ENCODE measurements at regions not wholly inside any gene's neighbourhood (a gene's known extent, or its start where the extent isn't known, plus 50 kb on each side); places are given as distances from the start of the nearest gene placed in this dataset.

DNA sequence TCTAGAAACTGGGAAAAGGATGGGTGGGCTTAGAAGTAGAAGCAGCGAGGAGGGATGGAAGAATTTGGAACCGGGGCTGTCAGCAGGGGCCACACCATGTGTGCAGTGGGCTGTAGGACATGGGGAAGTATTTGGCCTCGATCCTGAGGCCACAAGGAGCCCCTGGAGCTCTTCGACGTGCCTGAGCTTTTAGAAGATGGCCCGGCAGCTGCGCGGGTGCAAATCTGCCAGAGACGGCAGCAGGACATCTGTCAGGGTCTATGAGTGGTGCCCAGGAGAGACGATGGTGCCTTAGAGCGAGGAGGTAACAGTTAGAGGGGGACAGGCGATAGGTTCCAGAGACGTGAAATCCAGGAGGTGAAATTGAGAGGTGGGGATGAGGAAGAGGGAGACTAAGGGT is 321.1 kb downstream of the UACA start:
- H3K36me3 ChIP-seq: no peaks in the 10 kb centered on the region
- peaks cover 2% of the 10 kb centered on the region for H3K27me3 ChIP-seq (replicated peaks; ENCODE audit: insufficient read depth)
- no peak for DNase-seq (ENCODE audit: low spot score)
- TF ChIP-seq CTCF (IDR thresholded peaks at IDR 0.05): no peak
- no peak for TF ChIP-seq POLR2AphosphoS5 (IDR thresholded peaks at IDR 0.05)
- TF ChIP-seq POLR2A (IDR thresholded peaks at IDR 0.05): no peak
- H3K4me3 ChIP-seq: no peak overlapping the region
- no peaks in the 10 kb centered on the region for H3K9me3 ChIP-seq
- no peak overlapping the region for H3K27ac ChIP-seq
- H3K4me1 ChIP-seq (replicated peaks): no peaks in the 10 kb centered on the region
- intact Hi-C loops (cut with DNase I): no loop called here
- 96% methylated on average over 13 of the region's 13 CpGs for WGBS

DNA sequence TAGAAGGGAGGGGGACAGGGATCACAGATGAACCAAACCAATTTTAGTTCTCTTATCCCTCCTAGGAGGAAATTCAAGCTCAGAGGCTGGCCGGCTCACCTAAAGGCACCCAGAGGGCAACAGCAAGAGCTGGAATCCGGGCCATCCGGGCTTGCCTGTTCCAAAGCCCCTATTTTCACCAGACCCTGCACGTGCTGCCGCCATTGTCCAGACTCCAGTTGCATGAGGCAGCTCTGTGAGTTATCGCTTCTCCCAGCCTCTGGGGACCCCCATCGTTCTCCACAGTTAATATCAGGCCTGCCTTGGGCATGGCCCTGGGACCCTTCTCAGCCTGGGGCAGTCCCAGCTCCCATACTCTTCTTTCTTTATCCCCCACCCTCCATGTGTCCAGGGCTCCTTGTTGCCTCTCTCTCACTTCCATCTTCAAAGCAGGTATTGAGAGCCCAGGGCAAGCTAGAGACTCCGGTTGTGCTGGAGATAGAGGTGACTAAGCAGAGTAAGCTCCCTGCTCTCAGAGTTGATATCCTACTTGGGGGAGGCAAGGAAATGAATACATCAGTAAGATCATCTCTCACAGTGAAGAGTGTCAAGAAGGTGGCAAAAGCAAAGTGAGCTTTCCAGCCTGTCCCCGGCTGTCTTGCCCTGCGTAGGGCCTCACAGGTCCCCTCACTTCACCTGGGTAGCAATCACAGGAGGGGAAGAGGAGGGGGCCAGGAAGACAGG is 322.8 kb downstream of the UACA start:
- H3K36me3 ChIP-seq: no peaks in the 10 kb centered on the region
- H3K9me3 ChIP-seq: no peaks in the 10 kb centered on the region
- no peak for DNase-seq (ENCODE audit: low spot score)
- no peak overlapping the region for H3K27ac ChIP-seq
- peaks cover 2% of the 10 kb centered on the region for H3K27me3 ChIP-seq (replicated peaks; ENCODE audit: insufficient read depth)
- H3K4me1 ChIP-seq (replicated peaks): no peaks in the 10 kb centered on the region
- 94% methylated on average over 10 of the region's 10 CpGs for WGBS
- no peak overlapping the region for H3K4me3 ChIP-seq
- no peak for TF ChIP-seq POLR2A (IDR thresholded peaks at IDR 0.05)
- no peak for TF ChIP-seq CTCF (IDR thresholded peaks at IDR 0.05)
- no peak for TF ChIP-seq POLR2AphosphoS5 (IDR thresholded peaks at IDR 0.05)
- intact Hi-C loops (cut with DNase I): no loop called here

DNA sequence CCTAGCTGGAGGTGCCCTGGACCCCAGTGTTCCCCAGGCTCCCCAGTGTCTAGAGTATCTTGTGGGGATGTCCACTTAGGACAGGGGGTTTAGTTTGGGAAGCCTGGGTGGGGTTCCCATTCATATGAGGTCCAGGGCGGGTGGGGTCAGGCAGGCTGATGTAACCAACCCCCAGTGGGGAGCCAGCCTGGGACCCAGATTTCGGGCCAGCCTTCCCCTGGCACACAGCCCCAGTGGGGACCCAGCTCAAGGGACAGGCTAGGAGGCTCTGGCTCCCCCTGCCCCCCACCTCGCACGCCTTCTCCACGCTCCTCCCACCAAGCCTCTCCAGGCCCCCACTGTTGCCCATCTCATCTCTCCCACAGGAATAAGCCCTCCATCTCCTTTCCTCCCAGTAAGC is 323.5 kb downstream of the UACA start:
- intact Hi-C loops (cut with DNase I): no loop called here
- no peak for DNase-seq (ENCODE audit: low spot score)
- Histone ChIP-seq H3K27me3 (replicated peaks; ENCODE audit: insufficient read depth) (peaks cover 2% of the 10 kb centered on the region), H3K4me3 (no peak overlapping the region), H3K27ac (no peak overlapping the region), H3K4me1 (replicated peaks) (no peaks in the 10 kb centered on the region), H3K36me3 (no peaks in the 10 kb centered on the region), H3K9me3 (no peaks in the 10 kb centered on the region)
- WGBS: 99% methylated on average over 5 of the region's 5 CpGs
- no peak for TF ChIP-seq CTCF (IDR thresholded peaks at IDR 0.05)
- TF ChIP-seq POLR2AphosphoS5 (IDR thresholded peaks at IDR 0.05): no peak
- no peak for TF ChIP-seq POLR2A (IDR thresholded peaks at IDR 0.05)

- H3K27me3 ChIP-seq (replicated peaks; ENCODE audit: insufficient read depth): peaks cover 2% of the 10 kb centered on the region
- no peaks in the 10 kb centered on the region for H3K36me3 ChIP-seq
- no peak overlapping the region for H3K27ac ChIP-seq
- H3K4me1 ChIP-seq (replicated peaks): no peaks in the 10 kb centered on the region
- DNase-seq (ENCODE audit: low spot score): no peak
- TF ChIP-seq POLR2AphosphoS5 (IDR thresholded peaks at IDR 0.05) (no peak), POLR2A (IDR thresholded peaks at IDR 0.05) (no peak), CTCF (IDR thresholded peaks at IDR 0.05) (no peak)
- H3K9me3 ChIP-seq: no peaks in the 10 kb centered on the region
- H3K4me3 ChIP-seq: no peak overlapping the region
- intact Hi-C loops (cut with DNase I): no loop called here
- WGBS: 85% methylated on average over 10 of the region's 10 CpGs
Observed at GRCh38 chr15:70439304-70439877, 324.0 kb downstream of the UACA start.

- intact Hi-C loops (cut with DNase I): no loop called here
- peak; percentile 56 for DNase-seq (ENCODE audit: low spot score)
- 54% methylated on average over 11 of the region's 11 CpGs for WGBS
Observed at GRCh38 chr15:70438776-70439175, 324.6 kb downstream of the UACA start.

More at GRCh38 chr15:70438776-70439175, 324.6 kb downstream of the UACA start:
- Histone ChIP-seq H3K27me3 (replicated peaks; ENCODE audit: insufficient read depth) (peaks cover 2% of the 10 kb centered on the region), H3K4me1 (replicated peaks) (no peaks in the 10 kb centered on the region), H3K27ac (no peak overlapping the region), H3K4me3 (no peak overlapping the region), H3K9me3 (no peaks in the 10 kb centered on the region), H3K36me3 (no peaks in the 10 kb centered on the region)
- TF ChIP-seq POLR2AphosphoS5 (IDR thresholded peaks at IDR 0.05) (peak; percentile 35), POLR2A (IDR thresholded peaks at IDR 0.05) (no peak)

All from prostate gland (tissue), 2 donors.